Activated T-cell treated with anti-CD3 and anti-CD28 coated beads, Interleukin-2, amount 50 U/mL, for 24 hours (primary cell): ENCODE measurements at regions not wholly inside any gene's neighbourhood (a gene's known extent, or its start where the extent isn't known, plus 50 kb on each side); places are given as distances from the start of the nearest gene placed in this dataset.
"Not testable (repeated sequence)": the region's sequence is repeated elsewhere in the genome, so short reads cannot be mapped to it uniquely, and the experiment has no call there.

ENCODE experiments used
- DNase-seq: peaks from one replicate; pipeline ENCODE4 v3.0.0-alpha.2; 2020
- H3K27ac Mint-ChIP-seq: 2 replicates; pipeline ENCODE4 v1.8.0; 2020; ENCODE audit warnings: mild to moderate bottlenecking, mixed read lengths
- H3K27me3 Mint-ChIP-seq: 2 replicates; pipeline ENCODE4 v1.8.0; 2020; ENCODE audit warnings: mixed read lengths
- H3K36me3 Mint-ChIP-seq: 2 replicates; pipeline ENCODE4 v1.8.0; 2020; ENCODE audit warnings: low read depth, mixed read lengths
- H3K4me1 Mint-ChIP-seq: 2 replicates; pipeline ENCODE4 v1.8.0; 2020; ENCODE audit warnings: low read depth, mixed read lengths
- H3K4me3 Mint-ChIP-seq: 2 replicates; pipeline ENCODE4 v1.8.0; 2020; ENCODE audit warnings: mild to moderate bottlenecking, moderate library complexity, mixed read lengths
- H3K9me3 Mint-ChIP-seq: 2 replicates; pipeline ENCODE4 v1.8.0; 2020; ENCODE audit warnings: mixed read lengths

DNA sequence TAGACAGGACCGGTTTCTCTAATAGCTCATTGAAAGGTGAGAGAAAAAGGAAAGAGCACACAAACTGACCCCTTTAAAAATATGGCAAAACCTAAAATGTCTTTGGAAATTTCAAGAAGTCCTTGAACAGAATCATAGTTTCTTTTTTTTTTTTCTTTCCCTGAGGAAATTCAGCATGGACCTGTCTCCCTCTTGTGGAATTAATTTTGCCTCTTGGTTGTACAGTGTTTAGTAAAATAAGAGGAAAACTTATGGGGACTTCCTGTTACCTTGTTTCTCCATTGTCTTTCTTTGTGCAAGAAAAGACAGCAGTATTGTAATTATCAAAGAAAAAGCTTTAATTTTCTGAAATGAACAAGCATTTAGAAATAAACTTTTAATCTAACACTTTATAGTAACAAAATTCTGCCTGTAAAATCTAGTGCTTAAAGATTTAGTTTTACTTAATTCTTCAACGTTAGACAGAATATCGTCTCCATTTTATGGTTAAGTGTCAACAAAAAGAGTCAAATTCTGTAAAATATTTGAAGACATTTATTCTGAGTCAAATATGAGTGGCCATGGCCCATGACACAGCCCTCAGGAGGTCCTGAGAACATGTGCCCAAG is 176.3 kb upstream of the NABP1 start:
- no peaks in the 10 kb centered on the region for H3K9me3 Mint-ChIP-seq
- no peak overlapping the region for H3K4me3 Mint-ChIP-seq
- DNase-seq, result no peak
- H3K36me3 Mint-ChIP-seq, result no peaks in the 10 kb centered on the region
- H3K27me3 Mint-ChIP-seq, result peaks cover 2% of the 10 kb centered on the region
- H3K4me1 Mint-ChIP-seq, result no peaks in the 10 kb centered on the region
- no peak overlapping the region for H3K27ac Mint-ChIP-seq

DNA sequence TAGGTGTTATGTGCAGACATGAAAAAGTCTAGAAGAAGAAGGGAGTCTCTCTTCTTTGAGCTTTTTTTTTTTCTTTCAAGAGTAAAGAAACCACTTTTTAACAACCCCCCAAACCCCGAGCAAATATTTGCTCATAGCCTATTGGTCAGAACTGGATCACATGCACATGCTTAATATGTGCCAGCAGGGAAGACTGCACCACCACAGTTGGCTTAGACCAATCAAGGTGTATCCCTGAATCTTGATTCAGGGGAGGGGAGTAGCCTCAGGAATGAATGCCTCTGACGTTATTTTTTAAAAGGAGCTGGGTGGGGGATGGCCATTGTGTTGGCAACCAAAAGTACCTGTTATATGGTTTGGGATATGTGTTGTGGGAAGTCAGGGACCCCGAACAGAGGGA is 171.4 kb upstream of the NABP1 start:
- H3K4me3 Mint-ChIP-seq, result no peak overlapping the region
- H3K9me3 Mint-ChIP-seq, result no peaks in the 10 kb centered on the region
- H3K36me3 Mint-ChIP-seq, result no peaks in the 10 kb centered on the region
- H3K27me3 Mint-ChIP-seq, result no peaks in the 10 kb centered on the region
- DNase-seq, result no peak
- H3K4me1 Mint-ChIP-seq, result no peaks in the 10 kb centered on the region
- H3K27ac Mint-ChIP-seq, result no peak overlapping the region

DNA sequence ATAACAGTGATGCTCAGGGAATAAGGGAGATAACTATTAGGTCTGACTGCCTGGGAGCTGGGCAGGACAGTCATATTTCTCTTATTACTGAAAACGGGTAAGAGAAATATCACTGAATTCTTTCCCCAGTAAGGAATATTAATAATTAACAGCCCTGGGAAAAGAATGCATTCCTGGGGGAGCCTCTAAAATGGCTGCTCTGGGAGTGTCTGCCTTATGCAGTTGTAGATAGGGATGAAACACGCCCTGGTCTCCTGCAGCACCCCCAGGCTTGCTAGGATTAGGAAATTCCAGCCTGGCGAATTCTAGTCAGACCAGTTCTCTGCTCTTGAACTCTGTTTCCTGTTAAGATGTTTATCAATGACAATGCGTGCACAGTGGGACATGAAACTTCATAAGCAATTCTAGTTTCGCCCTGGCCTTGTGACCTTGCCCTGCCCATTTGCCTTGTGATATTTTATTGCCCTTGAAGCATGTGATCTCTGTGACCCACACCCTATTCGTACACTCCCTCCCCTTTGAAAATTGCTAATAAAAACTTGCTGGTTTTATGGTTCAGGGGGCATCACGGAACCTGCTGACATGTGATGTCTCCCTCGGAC is 170.6 kb upstream of the NABP1 start:
- not testable (repeated sequence) for H3K27ac Mint-ChIP-seq, H3K36me3 Mint-ChIP-seq, H3K4me1 Mint-ChIP-seq, H3K4me3 Mint-ChIP-seq, H3K27me3 Mint-ChIP-seq, H3K9me3 Mint-ChIP-seq, DNase-seq

DNA sequence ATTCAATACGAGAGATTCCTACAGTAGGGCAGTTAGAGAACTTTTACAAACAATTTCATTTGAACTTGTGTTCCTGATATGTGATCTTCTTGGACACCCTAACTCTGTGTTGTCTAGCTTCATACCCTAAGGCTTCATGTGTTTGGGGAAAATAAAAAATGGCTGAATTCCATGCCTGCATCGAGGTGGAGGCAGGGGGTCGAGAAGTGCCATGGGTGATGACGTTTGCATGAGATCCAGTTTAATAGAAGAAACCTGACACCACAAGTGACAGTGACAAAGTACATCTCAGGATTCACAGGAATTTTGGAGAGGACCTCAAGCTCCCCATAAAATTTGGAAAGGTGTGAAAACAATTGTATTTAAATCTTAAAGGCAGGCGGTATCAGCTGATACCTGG is 169.2 kb upstream of the NABP1 start:
- Mint-ChIP-seq H3K36me3 (no peaks in the 10 kb centered on the region), H3K9me3 (no peaks in the 10 kb centered on the region), H3K27ac (no peak overlapping the region), H3K4me3 (no peak overlapping the region), H3K27me3 (no peaks in the 10 kb centered on the region), H3K4me1 (no peaks in the 10 kb centered on the region)
- DNase-seq, result no peak

DNA sequence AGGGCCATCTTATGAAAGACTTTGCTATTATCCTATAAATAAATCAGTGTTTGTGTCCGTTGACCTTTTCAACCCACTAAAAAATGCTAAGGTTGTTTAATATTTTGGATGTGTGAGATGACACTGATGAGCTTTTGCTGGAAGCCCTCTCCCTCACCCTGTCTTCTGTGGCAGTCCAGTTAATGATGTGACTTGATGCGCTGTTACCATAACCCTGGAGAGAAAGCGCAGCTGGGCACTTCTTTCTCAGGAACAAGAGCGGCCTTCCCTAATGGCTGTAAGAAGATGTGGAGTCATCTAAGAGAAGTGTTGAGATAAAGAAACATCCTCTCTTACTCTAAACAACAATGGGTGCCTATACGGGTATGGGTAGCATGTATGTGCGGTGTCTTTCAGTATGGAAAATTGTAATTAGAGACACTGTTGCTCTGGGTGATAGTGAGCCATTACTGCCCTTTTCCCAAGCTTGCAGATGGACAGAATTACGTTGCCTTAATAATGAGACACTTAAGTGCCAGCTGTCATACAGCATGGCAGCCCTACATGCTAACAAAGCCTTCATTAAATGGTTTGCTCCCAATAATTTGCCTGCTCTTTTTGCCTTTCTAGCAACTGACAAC is 165.6 kb upstream of the NABP1 start:
- no peak for DNase-seq
- no peak overlapping the region for H3K27ac Mint-ChIP-seq
- H3K9me3 Mint-ChIP-seq, result no peaks in the 10 kb centered on the region
- H3K4me3 Mint-ChIP-seq, result no peak overlapping the region
- no peaks in the 10 kb centered on the region for H3K36me3 Mint-ChIP-seq
- no peaks in the 10 kb centered on the region for H3K4me1 Mint-ChIP-seq
- H3K27me3 Mint-ChIP-seq, result no peaks in the 10 kb centered on the region

DNA sequence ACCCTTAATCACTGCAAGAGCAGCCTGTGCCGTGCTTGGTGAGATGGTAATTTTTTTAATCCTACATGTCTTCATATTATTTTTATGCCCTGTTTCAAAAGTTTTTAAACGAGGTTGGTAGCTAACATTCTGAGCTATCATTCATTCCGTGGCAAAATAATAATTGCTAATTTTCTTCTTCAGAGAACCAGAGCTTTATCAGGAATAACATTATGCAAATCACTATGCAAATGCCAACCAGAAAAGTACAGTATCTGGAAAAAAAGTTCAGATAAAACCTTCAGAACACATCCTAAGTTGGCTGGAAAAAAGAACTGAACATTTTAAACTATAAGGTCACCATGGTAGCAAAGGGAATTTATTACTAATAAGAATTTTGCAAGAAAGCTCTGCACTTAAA is 165.1 kb upstream of the NABP1 start:
- H3K27me3 Mint-ChIP-seq, result no peaks in the 10 kb centered on the region
- H3K27ac Mint-ChIP-seq, result no peak overlapping the region
- H3K36me3 Mint-ChIP-seq, result no peaks in the 10 kb centered on the region
- H3K9me3 Mint-ChIP-seq, result no peaks in the 10 kb centered on the region
- no peaks in the 10 kb centered on the region for H3K4me1 Mint-ChIP-seq
- no peak overlapping the region for H3K4me3 Mint-ChIP-seq
- DNase-seq, result no peak

DNA sequence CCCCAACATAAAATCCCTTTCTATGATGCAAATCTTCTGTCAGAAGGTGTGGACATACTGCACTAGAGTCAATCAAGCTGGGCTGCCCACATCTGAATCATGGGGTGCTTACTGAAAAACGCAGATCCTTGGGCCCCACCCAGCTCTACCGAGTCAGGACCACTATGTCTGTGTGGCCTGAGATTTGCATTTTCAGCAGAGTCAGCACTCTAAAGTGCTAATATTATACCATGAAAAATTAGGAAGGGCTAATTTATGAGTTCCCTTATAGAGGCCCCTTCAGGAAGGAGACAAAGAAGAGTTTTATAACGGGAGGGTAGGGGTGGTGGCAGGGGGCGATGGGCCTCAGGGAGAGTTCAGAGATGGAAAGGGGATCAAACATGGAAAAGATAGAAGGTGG is 163.3 kb upstream of the NABP1 start:
- no peak overlapping the region for H3K27ac Mint-ChIP-seq
- no peaks in the 10 kb centered on the region for H3K36me3 Mint-ChIP-seq
- H3K4me1 Mint-ChIP-seq, result no peaks in the 10 kb centered on the region
- peaks cover 1% of the 10 kb centered on the region for H3K27me3 Mint-ChIP-seq
- no peak overlapping the region for H3K4me3 Mint-ChIP-seq
- H3K9me3 Mint-ChIP-seq, result no peaks in the 10 kb centered on the region
- DNase-seq, result no peak

DNA sequence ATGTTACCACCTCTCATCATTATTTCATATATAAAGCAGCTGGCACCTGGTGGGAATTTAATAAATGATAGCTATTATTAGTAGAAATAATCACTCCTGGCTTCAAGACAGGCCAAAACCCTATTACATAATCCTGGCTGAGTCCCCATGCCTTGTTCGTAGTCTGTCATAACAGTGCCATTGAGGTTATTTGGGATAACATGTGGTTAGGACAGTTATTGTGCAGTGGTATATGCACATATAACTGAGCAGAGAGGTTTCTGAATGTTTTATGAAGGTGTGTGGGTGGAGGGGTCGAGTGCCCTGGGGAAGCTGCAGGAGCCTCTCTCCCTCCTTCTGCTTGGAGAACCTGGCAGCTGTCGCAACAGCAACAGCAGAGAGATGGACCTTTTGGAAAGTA is 162.4 kb upstream of the NABP1 start:
- Mint-ChIP-seq H3K4me3 (no peak overlapping the region), H3K9me3 (no peaks in the 10 kb centered on the region), H3K36me3 (no peaks in the 10 kb centered on the region), H3K27ac (no peak overlapping the region), H3K27me3 (peaks cover 7% of the 10 kb centered on the region), H3K4me1 (no peaks in the 10 kb centered on the region)
- no peak for DNase-seq

DNA sequence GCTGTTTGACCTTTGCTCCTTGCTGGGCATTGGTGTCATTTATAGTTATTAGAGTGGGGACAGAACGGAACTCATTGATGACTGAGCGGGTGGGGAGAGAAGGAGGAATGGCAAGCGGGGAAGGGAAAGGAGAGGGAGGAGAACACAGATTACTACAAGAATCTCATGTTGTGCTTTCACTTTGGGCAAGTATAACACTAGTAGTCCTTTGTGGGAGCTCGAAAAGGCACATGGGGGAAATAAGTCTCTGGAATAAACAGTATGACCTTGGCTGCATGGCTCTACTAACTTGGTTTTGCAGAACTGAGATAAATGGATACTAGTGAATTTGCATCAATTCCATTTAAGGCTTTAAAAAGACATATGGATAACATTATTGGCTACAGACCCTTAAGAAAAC is 161.7 kb upstream of the NABP1 start:
- DNase-seq, result no peak
- Mint-ChIP-seq H3K4me3 (no peak overlapping the region), H3K36me3 (no peaks in the 10 kb centered on the region), H3K27ac (no peak overlapping the region), H3K4me1 (no peaks in the 10 kb centered on the region), H3K9me3 (no peaks in the 10 kb centered on the region), H3K27me3 (peaks cover 7% of the 10 kb centered on the region)

DNA sequence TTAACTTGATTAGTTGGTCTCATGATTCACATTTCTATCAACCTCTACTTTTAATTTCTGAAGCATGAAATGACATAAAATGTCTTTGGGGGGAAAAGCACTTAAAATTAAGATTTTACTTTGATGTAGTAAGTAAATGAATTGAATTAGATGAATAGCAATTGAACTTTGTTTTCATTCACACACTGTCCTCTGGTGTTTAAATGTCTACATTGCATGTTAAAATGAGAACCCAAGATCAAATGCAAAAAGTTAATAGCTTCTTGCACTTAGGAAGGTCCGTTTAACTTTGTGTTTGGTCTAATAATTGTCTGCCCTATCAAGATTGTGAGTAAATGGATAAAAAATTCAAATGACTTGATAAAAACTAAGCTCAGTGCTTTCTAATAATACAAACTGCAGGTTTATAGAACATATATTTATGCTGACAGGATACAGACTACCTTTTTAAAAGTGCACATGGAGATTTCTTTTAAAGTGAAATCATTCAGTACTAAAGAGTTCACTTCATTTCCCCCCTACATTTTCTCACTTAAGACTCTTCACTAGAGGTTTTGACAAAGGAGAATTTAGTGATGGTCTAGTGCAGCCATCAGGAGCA is 156.2 kb upstream of the NABP1 start:
- Mint-ChIP-seq H3K27ac (no peak overlapping the region), H3K36me3 (no peaks in the 10 kb centered on the region), H3K4me3 (no peak overlapping the region), H3K4me1 (no peaks in the 10 kb centered on the region), H3K27me3 (peaks cover 7% of the 10 kb centered on the region), H3K9me3 (no peaks in the 10 kb centered on the region)
- DNase-seq, result no peak

DNA sequence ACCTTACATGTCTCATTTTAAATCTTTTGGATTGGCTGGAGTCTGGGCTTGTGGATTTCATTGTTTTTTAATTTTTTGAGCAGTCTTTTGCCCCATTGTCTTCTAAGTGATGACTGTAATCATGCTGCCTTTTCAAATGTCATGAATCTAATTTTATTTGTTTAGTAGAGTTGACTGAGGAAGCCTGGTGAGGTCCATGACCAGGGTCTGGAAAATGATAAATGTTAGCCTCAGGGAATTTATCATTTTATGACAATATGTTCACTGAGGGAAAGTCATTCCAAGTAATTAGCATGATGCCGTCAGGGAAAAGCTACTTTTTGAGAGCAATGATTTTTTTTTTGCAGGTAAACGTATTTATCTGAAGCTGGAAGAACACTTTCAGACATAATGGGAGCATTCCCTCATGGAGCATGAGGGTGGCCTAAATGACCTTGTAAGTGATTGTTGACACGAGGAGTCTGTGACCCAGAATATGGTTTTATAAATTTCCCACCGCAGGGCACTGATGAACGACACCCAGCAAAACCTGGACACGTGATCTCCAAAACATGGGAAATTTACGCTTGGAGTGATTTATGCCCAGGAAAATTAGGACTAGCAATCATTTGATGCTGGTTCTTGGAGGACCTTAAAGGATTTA is 155.3 kb upstream of the NABP1 start:
- H3K4me1 Mint-ChIP-seq, result no peaks in the 10 kb centered on the region
- H3K9me3 Mint-ChIP-seq, result no peaks in the 10 kb centered on the region
- H3K36me3 Mint-ChIP-seq, result no peaks in the 10 kb centered on the region
- no peak for DNase-seq
- H3K4me3 Mint-ChIP-seq, result no peak overlapping the region
- H3K27me3 Mint-ChIP-seq, result peaks cover 7% of the 10 kb centered on the region
- H3K27ac Mint-ChIP-seq, result no peak overlapping the region

DNA sequence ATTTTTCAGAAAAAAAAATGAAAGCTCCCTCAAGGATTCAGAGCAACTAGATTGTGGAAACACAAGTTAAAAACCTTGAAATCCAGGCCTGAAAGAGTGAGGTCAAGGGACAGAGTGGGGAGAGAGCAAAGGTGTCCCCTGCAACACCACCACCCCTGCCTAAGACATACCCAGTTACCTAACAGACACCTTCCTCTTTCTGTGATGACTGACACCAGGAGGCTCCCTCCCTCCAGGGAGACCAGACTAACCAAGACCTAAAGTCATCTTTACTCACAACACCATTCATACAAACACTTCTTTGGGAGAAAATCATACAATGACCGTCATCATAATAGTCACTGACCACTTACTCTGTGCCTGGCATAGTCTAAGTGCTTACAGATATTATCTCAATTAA is 151.8 kb upstream of the NABP1 start:
- no peak for DNase-seq
- Mint-ChIP-seq H3K4me1 (peaks cover 8% of the 10 kb centered on the region), H3K27ac (no peak overlapping the region), H3K36me3 (no peaks in the 10 kb centered on the region), H3K4me3 (no peak overlapping the region), H3K9me3 (no peaks in the 10 kb centered on the region), H3K27me3 (no peaks in the 10 kb centered on the region)

DNA sequence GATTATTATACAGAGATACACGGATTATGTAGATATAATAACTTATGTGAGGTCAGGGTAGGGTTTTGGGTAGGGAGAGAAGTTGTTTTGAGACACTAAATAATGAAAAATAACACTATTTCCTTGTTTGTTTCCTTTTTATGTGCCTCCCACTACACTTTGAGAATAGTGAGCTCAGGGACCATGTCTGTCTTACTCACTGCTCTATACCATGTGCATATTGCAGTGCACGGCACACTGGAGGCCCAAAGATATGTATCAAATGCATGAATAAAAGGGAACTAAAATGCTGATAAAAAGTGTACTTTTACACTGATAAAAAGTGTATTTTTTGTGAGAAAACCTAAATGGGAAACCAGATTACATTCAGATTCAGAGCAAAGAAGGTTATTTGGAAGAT is 151.4 kb upstream of the NABP1 start:
- H3K4me3 Mint-ChIP-seq, result no peak overlapping the region
- H3K36me3 Mint-ChIP-seq, result no peaks in the 10 kb centered on the region
- no peak for DNase-seq
- peaks cover 8% of the 10 kb centered on the region for H3K4me1 Mint-ChIP-seq
- no peaks in the 10 kb centered on the region for H3K9me3 Mint-ChIP-seq
- H3K27me3 Mint-ChIP-seq, result no peaks in the 10 kb centered on the region
- no peak overlapping the region for H3K27ac Mint-ChIP-seq

DNA sequence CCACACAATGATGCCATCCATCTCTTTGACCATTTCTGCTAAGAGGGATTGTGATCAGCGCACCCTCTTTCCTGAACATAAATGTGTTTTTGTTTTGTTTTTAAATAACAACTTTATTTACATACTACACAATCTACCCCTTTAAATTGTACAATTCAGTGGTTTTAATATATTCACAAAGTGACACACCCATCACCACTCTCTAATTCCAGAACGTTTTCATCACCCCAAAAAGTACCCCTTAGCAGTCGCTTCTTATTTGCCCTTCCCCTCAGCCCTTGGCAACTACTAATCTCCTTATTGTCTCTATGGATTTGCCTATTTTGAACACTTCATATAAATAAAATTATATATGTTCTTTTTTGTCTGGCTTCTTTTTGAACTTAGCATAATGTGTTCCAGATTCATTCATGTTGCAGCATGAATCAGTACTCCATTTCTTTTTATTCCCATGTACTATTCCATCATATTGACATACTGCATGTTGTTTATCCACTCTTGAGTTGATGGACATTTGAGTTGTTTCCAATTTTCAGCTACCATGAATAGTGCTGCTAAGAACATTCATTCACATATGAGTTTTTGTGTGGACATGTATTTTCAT is 150.9 kb upstream of the NABP1 start:
- Mint-ChIP-seq H3K27ac (no peak overlapping the region), H3K36me3 (no peaks in the 10 kb centered on the region), H3K27me3 (no peaks in the 10 kb centered on the region), H3K4me3 (no peak overlapping the region), H3K9me3 (no peaks in the 10 kb centered on the region), H3K4me1 (peaks cover 8% of the 10 kb centered on the region)
- DNase-seq, result no peak

DNA sequence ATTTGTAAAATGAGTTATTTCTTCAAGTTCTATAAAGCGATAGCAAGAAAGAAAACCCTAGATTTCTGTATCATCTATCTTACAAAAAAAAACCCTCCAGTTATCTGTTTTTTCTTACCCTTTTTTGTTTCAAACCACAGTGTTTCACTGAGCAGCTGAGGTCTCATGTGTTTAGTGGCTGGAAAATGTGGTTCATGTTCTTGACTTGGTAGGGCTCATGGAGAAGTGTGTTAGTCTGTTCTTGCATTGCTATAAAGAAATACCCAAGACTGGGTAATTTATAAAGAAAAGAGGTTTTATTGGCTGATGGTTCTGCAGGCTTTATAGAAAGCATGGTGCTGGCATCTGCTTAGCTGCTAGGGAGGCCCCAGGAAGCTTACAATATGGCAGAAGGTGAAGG is 147.3 kb upstream of the NABP1 start:
- Mint-ChIP-seq H3K9me3 (no peaks in the 10 kb centered on the region), H3K27me3 (no peaks in the 10 kb centered on the region), H3K36me3 (no peaks in the 10 kb centered on the region), H3K4me1 (peaks cover 8% of the 10 kb centered on the region), H3K4me3 (no peak overlapping the region), H3K27ac (no peak overlapping the region)
- no peak for DNase-seq
